Hepatic stellate cell (primary cell): ENCODE measurements at regions not wholly inside any gene's neighbourhood (a gene's known extent, or its start where the extent isn't known, plus 50 kb on each side); places are given as distances from the start of the nearest gene placed in this dataset.

Experiments
- DNase-seq: peaks from one replicate; pipeline ENCODE4 v3.0.0; 2011; ENCODE audit warnings: low spot score

DNA sequence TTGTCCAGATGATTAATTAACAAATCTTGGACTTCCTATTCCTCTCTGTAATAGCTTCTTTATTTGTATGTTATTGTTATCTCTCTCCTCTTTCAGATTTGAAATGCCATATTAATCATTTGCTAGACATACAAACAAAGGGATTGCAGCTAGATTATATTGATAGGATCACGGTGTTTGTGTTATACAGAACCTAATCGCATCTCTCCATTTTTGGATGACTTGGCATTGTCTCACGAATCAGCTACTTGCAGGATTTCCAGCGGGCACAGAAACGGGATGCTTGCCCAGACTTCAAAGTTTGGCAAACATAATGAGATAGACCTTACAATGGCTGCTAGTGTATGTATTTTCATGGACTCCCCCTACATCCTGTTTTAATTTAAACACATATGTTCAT is 368.1 kb downstream of the TLE4 start:
- DNase-seq: no peak

DNA sequence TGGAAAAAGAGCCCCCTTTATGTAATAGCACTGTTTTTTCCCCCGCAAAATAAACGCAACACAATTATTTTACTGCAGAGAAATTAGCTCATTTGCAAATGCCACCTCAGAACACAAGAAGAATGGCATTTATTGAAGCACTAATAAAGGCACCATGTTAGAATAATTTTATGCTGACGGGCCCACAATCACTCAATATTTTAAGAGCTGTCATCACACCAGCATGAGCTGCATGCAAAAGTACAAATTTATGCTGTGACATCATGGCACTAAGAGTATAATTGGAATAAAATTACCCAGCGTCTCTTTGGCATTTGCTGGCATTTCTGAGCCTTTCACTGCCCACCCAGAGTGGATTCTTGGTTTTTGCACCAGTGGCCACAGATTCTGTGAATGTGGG is 364.6 kb downstream of the TLE4 start:
- DNase-seq: no peak

DNA sequence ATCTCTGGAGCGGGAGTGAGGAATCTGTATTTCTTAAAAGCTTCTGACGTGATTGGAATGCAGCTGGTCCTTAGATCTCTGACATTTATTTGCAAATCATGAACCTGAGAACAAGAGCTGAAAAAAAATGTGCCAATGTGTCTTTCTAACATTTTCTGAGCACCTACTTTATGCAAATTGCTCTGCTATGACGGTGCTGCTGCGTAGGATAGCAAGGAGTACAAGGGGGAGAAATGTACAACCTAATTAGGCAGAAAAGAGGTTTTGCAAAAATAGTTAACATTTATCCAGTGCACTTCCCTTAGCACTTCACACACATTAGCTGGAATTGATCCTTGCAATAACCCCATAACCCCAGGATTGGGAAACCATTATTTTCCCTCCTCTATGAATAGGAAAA is 357.5 kb downstream of the TLE4 start:
- no peak for DNase-seq

DNA sequence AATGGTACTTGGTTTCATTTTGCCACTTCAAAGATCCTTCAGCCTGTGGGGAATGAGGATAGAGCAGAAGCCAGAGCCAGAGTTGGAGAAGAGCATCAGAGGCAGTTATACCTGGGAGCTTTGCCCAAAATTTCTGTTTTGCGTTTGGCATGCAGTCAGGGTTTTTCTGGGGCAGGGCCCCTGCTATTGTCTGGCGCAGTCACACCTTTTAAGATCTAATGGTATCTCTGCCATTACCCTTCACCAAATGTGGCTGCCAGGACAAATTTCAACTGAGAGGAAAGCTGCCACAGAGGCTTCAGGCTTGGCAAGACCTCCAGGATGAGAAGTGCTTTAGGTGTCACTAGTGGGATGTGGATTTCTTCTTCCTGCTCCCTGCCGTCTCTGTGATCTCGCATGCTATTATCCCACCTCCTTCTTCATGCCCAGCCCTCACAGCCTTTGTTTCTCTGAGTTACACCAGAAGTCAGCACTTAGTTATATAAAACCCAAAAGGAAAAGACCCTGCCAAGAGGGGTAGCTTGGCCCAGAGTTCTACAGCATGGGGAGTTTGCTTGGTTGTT is 357.0 kb downstream of the TLE4 start:
- no peak for DNase-seq

DNA sequence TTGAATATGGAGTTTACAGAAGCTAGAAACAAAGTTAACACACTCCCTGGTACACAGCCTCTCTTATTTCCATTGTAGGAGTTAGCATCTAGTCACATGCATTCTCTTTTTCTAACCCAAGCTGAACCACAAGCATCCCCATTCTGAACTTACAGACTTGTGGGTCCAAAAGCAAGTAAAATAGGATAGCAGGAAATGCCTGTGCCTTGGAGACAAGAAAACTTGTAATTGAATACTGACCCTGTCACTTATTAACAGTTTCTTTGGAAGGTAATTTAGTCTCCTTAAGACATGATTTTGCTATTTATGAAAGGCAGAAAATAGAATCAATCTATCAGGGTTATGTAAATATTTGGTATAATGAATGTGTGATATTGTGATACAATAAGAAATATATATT is 353.6 kb downstream of the TLE4 start:
- no peak for DNase-seq

DNA sequence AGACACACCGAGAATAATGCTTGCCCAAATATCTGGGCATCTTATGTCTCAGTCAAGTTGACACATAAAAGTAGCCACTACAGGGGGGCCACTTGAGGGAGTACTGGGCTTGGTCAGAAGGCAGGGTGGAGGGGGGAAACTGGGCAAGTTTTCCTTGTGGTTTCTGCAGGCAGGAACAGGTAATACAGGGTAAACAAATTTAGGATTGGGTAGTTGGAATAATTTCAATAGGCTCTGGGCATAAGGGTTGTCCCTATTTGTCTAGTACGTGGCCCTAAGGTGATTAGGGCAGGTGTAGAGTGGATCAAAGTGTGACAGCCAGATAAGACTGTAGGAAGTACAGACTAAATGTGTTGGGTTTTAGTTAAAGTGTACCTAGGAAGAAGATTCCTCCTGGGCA is 353.1 kb downstream of the TLE4 start:
- DNase-seq: no peak

DNA sequence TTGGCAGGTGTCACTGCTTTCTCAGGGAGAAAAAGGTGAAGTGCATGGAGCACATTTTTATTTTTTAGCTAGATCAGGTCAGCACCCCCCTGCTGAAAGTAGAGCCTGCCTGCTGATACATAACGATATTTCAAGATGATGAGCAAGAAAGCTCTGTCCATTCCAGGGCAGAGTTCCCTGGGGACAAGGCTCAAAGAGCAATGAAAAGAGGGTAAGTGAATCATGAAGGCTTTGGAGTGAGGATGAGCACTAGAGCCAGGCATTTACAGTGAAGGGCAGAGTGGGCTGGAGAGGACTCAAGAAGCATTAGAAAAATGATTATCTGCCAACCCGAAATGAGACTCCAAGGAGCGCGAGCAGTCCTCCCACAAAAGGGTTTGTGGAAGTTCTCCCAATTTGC is 345.7 kb downstream of the TLE4 start:
- no peak for DNase-seq

DNA sequence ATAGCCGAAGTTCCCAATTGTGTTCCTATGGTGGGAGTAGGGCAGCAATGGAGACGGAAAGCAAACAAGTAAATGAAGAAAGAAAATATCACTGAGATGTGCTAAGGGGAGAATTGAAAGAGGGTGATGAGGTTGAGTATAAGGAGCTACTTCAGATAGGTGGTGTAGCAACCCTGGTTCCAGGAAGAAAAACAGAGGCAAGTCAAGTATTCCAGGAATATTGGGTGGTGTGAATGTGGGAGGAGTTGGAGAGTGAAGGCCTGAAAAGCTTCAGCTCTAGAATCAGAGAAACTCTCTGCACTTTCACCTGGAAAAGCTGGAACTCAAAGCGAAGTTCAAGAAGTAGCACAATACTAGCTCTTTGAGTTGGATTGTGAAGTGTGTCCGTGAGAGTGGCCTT is 342.1 kb downstream of the TLE4 start:
- no peak for DNase-seq

DNA sequence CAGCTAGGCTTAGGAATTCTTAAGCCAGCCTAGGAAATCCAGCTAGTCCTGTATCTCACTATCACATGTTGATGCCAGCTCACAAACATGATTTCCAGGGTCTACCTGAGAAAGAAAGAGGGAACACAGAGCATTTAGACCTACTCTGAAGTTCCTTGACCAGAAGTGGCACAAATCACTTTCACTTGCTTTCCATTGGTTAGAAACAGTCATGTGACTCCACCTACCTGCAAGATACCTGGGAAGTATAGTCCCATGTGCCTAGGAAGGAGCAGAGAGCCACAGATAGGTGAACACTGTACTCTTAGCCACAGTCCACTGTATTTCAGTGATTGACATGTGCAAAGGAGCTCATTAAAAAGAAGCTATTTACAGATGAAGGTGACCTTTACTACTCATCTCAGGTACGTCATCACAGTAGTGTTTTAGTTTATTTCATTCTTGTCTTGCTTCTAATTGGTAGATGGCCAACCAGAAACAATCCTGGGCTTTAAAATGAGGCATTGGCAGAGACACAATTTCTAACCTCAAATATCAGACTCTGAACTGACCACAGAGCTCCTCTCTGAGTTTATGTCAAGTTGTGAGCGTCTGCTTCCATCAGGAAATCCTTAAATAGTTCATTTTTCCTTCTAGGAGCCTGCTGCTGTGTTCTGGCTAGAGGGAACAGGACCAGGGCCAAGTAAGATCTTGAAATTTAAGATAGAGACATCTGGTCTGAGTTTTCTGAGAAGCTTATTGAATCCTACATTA is 340.7 kb downstream of the TLE4 start:
- DNase-seq: no peak

DNA sequence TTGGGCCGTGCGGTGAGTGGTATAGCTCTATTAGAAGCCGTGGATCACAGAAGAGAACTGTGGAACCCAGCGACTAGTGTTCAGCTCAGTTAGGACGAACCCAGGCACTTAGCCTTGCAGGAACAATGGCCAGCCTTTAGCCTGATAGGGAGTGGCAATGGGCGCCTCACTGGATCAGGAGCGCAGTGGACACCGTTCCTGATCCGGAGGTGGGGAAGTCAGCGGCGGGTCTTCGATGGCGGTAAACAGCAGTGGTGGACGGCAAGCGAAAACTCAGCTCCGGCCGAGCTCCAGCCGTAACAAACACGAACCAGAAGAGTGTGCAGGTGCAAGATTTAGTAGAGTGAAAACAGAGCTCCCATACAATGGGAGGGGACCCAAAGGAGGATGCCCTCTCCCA is 340.0 kb downstream of the TLE4 start:
- DNase-seq: no peak

DNA sequence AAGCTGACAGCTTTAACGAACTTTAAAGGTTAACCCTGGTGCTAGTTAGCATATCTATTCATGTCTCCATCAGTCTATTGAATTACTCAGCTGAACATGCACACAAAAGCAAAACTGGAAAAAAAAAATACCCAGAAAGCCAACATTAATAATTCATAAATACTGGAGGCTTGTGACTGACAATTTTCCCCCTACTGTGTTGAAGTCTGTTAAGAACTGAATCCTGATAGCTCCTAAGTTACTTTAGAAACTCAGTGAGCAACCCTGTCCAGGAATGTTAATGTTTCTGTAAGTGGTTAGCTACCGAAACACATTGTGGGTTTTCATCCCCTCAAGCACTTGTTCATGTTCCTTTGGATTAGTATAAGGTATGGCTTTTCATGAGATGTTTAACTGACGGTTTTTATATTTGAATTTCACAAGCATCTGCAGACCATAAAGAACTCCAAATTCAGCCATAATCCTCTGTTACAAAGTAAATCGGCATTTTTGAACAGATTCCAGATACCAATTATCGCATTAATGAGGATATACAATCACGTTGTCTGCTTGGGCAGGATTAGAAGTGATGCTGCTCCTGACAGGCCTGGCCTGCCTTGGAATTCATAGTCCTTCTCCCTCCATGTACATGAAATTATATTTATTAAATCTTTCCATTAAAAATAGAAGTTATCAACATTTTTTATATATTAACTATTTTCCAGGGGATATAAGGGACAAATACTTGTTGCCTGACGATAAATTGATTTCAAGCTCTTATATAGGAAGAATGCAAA is 331.2 kb downstream of the TLE4 start:
- DNase-seq: no peak

DNA sequence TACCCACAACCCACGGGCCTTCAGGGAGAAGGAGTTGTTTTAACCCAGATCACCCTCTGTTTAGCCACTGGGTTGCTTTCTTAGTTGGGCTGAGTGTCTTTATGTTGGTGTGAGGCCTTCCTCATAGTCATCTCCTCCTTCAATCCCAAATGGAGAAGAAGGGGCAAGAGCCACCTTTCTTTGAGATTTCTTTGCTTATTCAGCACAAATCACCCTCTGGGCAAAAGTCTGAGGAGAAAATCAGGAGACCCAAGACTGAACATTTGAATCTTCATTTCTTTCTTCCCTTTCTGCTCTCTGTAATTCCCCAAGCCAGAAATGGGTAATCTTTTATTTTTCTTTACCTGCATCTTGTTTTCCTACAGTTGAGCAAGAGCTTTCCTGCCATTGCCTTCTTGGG is 329.0 kb downstream of the TLE4 start:
- no peak for DNase-seq

DNA sequence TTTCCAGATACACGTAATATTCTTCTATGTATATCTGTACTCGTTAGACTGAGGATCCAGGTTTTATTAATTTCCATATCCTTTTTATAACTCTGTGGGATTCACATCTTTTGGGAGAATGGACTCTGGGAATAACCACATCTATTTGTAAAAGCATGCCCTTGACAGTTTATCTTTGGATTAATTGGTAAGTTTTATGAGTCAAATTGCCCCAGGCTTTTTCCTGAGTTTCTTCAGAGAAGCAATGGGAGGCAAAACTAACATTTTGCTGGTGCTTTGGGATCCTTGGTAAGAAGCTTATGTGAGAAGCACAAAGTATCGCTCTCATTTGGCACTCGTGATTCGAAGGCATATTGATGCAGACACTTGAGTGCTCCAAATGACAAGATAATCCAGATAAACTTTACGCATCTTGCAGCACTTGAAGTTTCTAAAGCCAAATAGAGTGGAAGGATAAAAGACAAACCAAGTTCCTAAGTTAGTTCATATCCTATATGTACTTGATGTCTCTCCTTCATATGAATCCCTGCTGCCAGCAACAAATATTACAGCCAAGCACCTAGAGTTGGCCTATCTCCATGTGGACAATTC is 324.7 kb downstream of the TLE4 start:
- no peak for DNase-seq

DNA sequence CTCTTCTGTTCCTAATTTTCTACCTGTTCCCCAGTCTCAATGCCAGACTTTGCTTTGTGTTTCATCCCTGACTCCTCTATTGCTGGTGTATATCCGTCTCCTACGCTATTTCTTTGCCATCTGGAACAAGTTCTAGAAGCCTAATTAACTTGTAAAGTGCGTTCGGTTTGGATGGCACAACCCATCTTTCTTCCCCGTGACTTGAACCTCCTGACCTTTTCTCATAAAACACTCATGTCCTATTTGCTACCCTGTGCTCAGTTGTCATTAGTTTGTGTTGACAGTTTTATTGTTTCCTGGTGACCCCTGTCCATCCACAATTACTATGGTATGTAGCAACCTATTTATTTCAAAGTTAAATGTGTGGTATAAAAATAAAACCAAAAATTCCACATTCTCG is 323.5 kb downstream of the TLE4 start:
- DNase-seq: no peak

DNA sequence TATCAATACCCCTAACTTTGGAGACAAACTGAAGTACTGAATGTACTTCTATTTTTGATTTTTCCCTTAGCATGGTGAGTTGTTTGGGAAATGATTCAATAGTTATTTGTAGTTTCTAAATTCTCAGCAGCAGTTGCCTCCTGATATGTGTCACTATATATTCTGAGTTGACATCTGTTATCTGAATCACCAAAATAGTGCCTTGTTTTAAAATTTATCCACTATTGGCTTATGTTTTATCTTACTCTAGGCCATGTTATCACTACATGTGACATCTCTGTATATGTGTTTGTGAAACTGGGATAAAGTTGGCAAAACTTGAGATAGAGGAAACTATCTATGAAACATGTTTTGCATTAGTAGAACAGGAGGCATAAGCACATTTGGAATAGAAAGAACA is 317.6 kb downstream of the TLE4 start:
- no peak for DNase-seq

DNA sequence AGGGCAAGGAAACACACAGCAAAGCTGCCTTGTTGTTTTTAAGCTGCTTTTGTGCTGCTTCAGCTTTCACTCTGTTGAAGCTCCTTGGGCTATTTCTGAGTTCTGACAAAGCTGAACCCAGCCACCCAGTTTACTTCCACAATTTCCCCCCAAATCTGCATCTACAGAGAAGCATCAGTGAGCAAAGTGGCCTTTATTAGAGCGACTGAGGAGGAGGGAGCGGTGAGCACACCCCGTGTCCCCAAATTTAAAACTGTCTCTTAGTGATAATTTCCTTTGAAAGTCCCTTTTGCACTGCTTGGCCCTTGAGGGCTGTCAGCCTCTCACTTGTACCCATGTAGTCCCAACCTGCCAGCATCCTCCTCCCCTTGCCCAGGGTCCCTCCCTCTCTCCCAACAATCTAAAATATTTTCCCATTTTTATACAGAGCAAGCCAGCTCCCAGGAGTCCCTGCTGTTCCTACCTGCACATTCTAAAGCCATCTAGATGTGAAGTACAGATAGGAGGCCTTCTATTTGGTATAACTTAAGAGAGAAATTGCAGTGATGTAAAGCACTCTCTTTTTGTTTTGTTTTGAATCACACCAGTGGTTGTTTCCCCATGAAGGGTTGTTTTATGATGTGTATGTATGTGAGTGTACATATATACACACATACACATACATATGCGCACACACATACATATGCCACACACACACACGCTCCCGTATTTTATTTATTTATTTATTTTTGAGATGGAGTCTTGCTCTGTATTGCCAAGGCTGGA is 313.5 kb downstream of the TLE4 start:
- DNase-seq: no peak

DNA sequence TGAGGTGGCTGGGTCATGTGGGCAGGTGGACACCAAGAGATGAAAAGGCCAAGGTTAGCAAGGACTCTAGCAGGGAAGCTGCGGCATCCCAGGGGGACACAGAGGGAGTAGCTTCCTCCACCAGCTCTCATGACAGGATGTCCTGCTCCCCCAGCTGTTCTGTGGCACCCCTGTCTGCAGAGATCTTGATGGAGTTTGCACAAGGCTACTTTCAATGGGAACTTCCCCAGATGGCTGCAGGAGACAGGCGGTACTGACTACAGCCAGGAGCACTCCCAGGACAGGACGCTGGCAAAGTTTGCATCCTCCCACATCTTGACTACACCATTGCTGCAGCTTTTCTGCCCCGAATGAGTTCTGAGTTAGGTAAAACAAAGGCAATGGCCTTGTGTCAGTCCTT is 312.8 kb downstream of the TLE4 start:
- no peak for DNase-seq

DNA sequence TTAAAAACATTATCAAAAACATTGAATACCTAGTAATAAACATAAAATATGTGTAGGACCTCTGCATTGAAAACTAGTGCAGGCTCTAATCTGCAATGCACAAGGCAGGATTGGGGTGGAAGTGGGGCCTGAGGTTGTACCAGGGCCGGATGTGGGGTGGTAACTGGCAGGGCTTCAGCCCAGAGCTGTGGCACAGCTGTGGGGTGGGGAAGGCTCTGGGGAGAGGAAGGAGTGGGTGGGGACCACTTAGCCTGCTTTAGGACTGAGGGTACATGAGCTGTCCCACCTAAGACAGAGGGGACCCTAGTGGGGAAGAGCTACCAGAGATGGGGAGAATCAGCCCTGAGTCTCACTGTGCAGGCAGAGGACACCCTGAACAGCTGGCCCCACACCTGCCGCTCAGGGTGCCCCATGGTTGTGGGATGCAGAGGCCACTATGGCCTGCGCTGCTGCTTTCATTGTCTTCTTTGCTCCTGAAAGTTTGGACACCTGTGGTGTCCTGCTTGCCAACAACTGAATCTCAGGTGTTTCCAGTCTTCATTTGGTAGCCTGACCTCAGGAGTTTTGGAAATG is 311.4 kb downstream of the TLE4 start:
- DNase-seq: no peak

DNA sequence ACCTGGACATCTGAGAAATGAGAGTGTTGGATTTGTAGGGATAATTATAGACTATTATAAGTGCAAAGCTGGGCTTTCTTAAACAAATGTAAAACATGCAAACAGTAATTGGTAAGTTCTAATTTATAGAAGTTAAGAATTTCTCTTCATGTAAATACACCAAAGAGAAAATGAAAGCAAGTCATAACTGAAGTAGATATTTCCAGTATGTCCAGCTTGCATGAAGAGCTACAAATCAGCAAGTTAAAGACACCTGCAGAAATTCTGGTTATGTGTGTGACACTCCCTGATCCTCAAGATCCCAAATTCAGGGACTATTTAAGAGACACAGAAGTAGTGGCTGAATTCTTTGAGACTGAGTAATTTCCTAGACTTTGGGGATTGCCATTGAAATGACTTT is 308.9 kb downstream of the TLE4 start:
- DNase-seq: no peak

DNA sequence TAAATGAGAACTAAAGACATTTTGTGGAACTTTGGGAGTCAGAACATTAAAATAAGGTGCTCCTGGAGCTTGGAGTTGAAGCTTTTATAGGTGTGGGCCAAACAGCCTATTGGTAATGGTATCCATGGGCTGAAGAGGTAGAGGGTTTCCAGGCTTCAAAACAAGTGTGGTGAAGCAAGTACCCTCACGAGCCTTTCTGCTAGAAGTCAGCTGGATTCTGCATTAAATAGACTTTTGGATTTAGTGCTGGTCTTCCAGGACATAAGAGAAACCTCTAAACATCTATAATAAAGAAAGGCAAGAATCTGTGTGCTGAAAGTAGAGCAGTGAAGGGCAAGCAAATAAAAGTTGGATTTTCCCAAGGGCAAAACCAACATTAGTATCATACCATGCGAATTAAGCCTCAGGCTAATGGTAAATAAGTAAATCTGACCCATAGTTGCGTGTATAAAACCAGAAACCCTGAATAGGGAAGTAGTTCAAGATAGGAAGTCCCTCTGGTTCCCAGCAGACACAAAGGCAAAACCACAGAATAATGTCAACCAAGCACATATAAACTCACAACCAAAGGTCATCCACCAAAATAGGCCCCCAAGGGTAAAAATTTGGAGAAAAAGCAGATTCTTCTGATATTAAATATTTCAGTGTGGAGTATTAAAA is 306.3 kb downstream of the TLE4 start:
- DNase-seq: no peak

DNA sequence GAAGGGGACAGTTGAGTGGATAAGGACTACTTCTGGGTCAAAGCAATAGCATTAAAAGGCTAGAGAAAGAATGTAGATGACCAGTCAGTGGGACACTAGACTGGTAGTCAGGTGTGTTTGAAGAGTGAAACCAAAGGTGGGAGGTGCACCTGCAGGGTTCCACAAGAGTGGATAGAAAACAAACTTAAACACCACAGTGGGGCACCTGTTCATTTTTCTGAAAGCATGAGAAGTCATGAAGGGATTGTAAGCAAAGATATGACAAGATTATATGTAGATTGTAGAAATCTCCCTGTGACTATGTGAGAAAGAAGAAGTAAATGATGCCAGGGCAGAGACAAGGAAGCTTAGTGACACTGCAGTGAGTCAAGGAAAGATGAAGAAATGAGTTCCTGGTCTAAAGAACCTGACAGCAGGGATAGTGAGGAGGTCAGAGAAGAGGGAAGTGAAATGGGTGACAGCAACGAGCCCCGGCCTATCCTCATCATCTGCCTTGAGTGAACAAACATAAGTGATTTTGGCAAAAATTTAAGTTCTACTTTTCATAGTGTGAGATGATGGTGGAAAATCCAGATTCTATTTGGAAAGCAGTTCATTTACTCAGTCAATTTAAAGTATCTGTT is 296.9 kb downstream of the TLE4 start:
- no peak for DNase-seq
